GM23338 (cell line): ENCODE measurements at regions not wholly inside any gene's neighbourhood (a gene's known extent, or its start where the extent isn't known, plus 50 kb on each side); places are given as distances from the start of the nearest gene placed in this dataset.

Source experiments
- ATAC-seq: fragments of 200-7000 bp; cut with Tn5 transposase; 3 replicates; pipeline ENCODE4 v1.9.1; 2020
- DNase-seq: peaks from one replicate; pipeline ENCODE4 v3.0.0-alpha.2; 2015; ENCODE audit warnings: low spot score
- H2AFZ ChIP-seq: fragments of 200-600 bp; sonication (generic); 2 replicates; pipeline ENCODE4 v1.8.0; 2016; ENCODE audit warnings: antibody characterized with exemption, mild to moderate bottlenecking, moderate library complexity
- H3F3A ChIP-seq: fragments of 200-600 bp; sonication (generic); replicated peaks from 2 replicates; pipeline ENCODE4 v1.8.0; 2017; ENCODE audit warnings: antibody characterized with exemption, mixed run types, low read depth
- H3K27ac ChIP-seq: fragments of 200-600 bp; sonication (generic); 2 replicates; pipeline ENCODE4 v1.6.1; 2016; ENCODE audit warnings: low read depth
- H3K27me3 ChIP-seq: fragments of 200-600 bp; sonication (generic); 2 replicates; pipeline ENCODE4 v1.8.0; 2016; ENCODE audit warnings: mild to moderate bottlenecking, mixed run types, moderate library complexity; ENCODE audit not compliant: insufficient read depth
- H3K36me3 ChIP-seq: fragments of 200-600 bp; sonication (generic); 2 replicates; pipeline ENCODE4 v1.8.0; 2016; ENCODE audit warnings: mild to moderate bottlenecking; ENCODE audit not compliant: insufficient read depth
- H3K4me1 ChIP-seq: fragments of 200-600 bp; sonication (generic); 2 replicates; pipeline ENCODE4 v1.8.0; 2016; ENCODE audit warnings: mild to moderate bottlenecking, moderate library complexity; ENCODE audit not compliant: insufficient read depth
- H3K4me2 ChIP-seq: fragments of 200-600 bp; sonication (generic); 2 replicates; pipeline ENCODE4 v1.7.1; 2017; ENCODE audit warnings: mixed run types
- H3K4me3 ChIP-seq: fragments of 200-600 bp; sonication (generic); 2 replicates; pipeline ENCODE4 v1.6.1; 2016; ENCODE audit warnings: mixed run types
- H3K79me2 ChIP-seq: fragments of 200-600 bp; sonication (generic); replicated peaks from 2 replicates; pipeline ENCODE4 v1.8.0; 2017; ENCODE audit warnings: mild to moderate bottlenecking; ENCODE audit not compliant: insufficient read depth
- H3K9me2 ChIP-seq: fragments of 200-600 bp; sonication (generic); 2 replicates; pipeline ENCODE4 v1.8.0; 2017; ENCODE audit not compliant: insufficient read depth
- H4K20me1 ChIP-seq: fragments of 200-600 bp; sonication (generic); replicated peaks from 2 replicates; pipeline ENCODE4 v1.8.0; 2017; ENCODE audit warnings: mild to moderate bottlenecking; ENCODE audit not compliant: insufficient read depth
- H3K27ac Mint-ChIP-seq: 2 replicates; pipeline ENCODE4 v1.8.0; 2020; ENCODE audit warnings: inconsistent platforms, mild to moderate bottlenecking, moderate library complexity, mixed read lengths
- H3K27me3 Mint-ChIP-seq: 3 replicates; pipeline ENCODE4 v1.8.0; 2022; ENCODE audit warnings: low read depth, mild to moderate bottlenecking, moderate library complexity, mixed read lengths, inconsistent platforms; ENCODE audit not compliant: insufficient read depth, poor library complexity
- H3K36me3 Mint-ChIP-seq: 3 replicates; pipeline ENCODE4 v1.8.0; 2021; ENCODE audit warnings: low read depth, mild to moderate bottlenecking, inconsistent platforms, moderate library complexity, mixed read lengths
- H3K4me1 Mint-ChIP-seq: 3 replicates; pipeline ENCODE4 v1.8.0; 2020; ENCODE audit warnings: mild to moderate bottlenecking, inconsistent platforms, mixed read lengths
- H3K4me3 Mint-ChIP-seq: 3 replicates; pipeline ENCODE4 v1.8.0; 2021; ENCODE audit warnings: moderate library complexity, mild to moderate bottlenecking, inconsistent platforms, mixed read lengths
- H3K9me3 Mint-ChIP-seq: 3 replicates; pipeline ENCODE4 v1.8.0; 2020; ENCODE audit warnings: moderate library complexity, mild to moderate bottlenecking, inconsistent platforms, mixed read lengths
- CREB1 ChIP-seq: fragments of 250-450 bp; sonication (Bioruptor Pico); IDR thresholded peaks from 2 replicates; pipeline ENCODE4 v1.5.0; 2020; ENCODE audit warnings: low read depth, mild to moderate bottlenecking, moderate library complexity
- EZH2 ChIP-seq: fragments of 200-600 bp; sonication (generic); IDR thresholded peaks from one replicate; pipeline ENCODE4 v1.8.0; 2017; ENCODE audit warnings: antibody characterized with exemption, mild to moderate bottlenecking, low read depth; ENCODE audit not compliant: unreplicated experiment
- EZH2phosphoT487 ChIP-seq: fragments of 200-600 bp; sonication (generic); IDR thresholded peaks from one replicate; pipeline ENCODE4 v1.8.1; 2018; ENCODE audit warnings: antibody characterized with exemption; ENCODE audit not compliant: unreplicated experiment
- JUNB ChIP-seq: IDR thresholded peaks from one replicate; pipeline ENCODE4 v1.6.1; 2016; ENCODE audit warnings: antibody characterized with exemption; ENCODE audit not compliant: unreplicated experiment
- NANOG ChIP-seq: IDR thresholded peaks from 2 replicates; pipeline ENCODE4 v1.6.1; 2016; ENCODE audit warnings: antibody characterized with exemption, borderline replicate concordance
- ZNF114 ChIP-seq: fragments of 250-450 bp; sonication (Bioruptor Pico); IDR thresholded peaks from 2 replicates; pipeline ENCODE4 v1.5.0; 2020; ENCODE audit warnings: mild to moderate bottlenecking, moderate library complexity
- ZNF331 ChIP-seq: fragments of 250-450 bp; sonication (Bioruptor Pico); IDR thresholded peaks from 2 replicates; pipeline ENCODE4 v1.5.0; 2020; ENCODE audit warnings: low read depth, mild to moderate bottlenecking, moderate library complexity
- TF ChIP-seq, protein P1 (sequence below): fragments of 250-450 bp; sonication (Bioruptor Pico); IDR thresholded peaks from 2 replicates; pipeline ENCODE4 v1.5.0; 2020; ENCODE audit warnings: mild to moderate bottlenecking, moderate library complexity
- TF ChIP-seq, protein P2 (sequence below): IDR thresholded peaks from 2 replicates; pipeline ENCODE4 v1.6.1; 2016; ENCODE audit warnings: antibody characterized with exemption
- TF ChIP-seq, protein P3 (sequence below), 2 experiments: fragments of 200-600 bp in 1 of 2; sonication (generic) in 1 of 2; conservative IDR thresholded peaks; 2 replicates each; pipeline versions ENCODE4 v1.5.1 to v1.6.1; 2016 to 2017; ENCODE audit warnings: antibody characterized with exemption in 2 of 2, low read depth in 2 of 2, mild to moderate bottlenecking in 2 of 2, moderate library complexity in 1 of 2

DNA sequence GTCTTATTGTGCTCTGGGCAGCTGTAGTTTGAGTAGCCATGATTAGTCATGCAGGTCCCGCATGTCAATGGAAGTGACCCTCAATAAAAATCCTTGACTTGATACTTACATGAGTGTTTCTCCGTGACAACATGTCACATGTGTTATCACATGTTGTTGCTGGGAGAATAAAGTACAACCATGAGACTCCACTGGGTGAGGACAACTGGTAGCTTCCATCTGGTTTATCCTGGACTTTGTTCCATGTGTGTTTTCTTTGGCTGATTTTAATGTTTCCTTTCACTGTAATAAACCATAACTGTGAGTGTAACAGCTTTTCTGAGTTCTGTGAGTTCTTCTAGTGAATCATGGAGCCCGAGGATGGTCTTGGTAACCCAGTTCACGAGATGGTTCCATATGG lies 63.1 kb upstream of the NDN start:
- Histone ChIP-seq H2AFZ (no peak overlapping the region), H3K4me3 (no peak overlapping the region), H3K27ac (no peak overlapping the region), H3F3A (no peaks in the 10 kb centered on the region), H3K79me2 (no peaks in the 10 kb centered on the region), H3K27me3 (no peaks in the 10 kb centered on the region), H4K20me1 (no peaks in the 10 kb centered on the region), H3K36me3 (no peaks in the 10 kb centered on the region), H3K4me1 (no peaks in the 10 kb centered on the region), H3K4me2 (no peak overlapping the region), H3K9me2 (no peaks in the 10 kb centered on the region)
- Mint-ChIP-seq H3K27ac (no peak overlapping the region), H3K4me3 (no peak overlapping the region), H3K36me3 (peaks cover 14% of the 10 kb centered on the region; the same call in 2 of the 3 replicates), H3K4me1 (no peaks in the 10 kb centered on the region), H3K27me3 (no peaks in the 10 kb centered on the region), H3K9me3 (peaks cover 80% of the 10 kb centered on the region)
- no peak for DNase-seq
- TF ChIP-seq EZH2phosphoT487: no peak
- TF ChIP-seq, protein P1, sequence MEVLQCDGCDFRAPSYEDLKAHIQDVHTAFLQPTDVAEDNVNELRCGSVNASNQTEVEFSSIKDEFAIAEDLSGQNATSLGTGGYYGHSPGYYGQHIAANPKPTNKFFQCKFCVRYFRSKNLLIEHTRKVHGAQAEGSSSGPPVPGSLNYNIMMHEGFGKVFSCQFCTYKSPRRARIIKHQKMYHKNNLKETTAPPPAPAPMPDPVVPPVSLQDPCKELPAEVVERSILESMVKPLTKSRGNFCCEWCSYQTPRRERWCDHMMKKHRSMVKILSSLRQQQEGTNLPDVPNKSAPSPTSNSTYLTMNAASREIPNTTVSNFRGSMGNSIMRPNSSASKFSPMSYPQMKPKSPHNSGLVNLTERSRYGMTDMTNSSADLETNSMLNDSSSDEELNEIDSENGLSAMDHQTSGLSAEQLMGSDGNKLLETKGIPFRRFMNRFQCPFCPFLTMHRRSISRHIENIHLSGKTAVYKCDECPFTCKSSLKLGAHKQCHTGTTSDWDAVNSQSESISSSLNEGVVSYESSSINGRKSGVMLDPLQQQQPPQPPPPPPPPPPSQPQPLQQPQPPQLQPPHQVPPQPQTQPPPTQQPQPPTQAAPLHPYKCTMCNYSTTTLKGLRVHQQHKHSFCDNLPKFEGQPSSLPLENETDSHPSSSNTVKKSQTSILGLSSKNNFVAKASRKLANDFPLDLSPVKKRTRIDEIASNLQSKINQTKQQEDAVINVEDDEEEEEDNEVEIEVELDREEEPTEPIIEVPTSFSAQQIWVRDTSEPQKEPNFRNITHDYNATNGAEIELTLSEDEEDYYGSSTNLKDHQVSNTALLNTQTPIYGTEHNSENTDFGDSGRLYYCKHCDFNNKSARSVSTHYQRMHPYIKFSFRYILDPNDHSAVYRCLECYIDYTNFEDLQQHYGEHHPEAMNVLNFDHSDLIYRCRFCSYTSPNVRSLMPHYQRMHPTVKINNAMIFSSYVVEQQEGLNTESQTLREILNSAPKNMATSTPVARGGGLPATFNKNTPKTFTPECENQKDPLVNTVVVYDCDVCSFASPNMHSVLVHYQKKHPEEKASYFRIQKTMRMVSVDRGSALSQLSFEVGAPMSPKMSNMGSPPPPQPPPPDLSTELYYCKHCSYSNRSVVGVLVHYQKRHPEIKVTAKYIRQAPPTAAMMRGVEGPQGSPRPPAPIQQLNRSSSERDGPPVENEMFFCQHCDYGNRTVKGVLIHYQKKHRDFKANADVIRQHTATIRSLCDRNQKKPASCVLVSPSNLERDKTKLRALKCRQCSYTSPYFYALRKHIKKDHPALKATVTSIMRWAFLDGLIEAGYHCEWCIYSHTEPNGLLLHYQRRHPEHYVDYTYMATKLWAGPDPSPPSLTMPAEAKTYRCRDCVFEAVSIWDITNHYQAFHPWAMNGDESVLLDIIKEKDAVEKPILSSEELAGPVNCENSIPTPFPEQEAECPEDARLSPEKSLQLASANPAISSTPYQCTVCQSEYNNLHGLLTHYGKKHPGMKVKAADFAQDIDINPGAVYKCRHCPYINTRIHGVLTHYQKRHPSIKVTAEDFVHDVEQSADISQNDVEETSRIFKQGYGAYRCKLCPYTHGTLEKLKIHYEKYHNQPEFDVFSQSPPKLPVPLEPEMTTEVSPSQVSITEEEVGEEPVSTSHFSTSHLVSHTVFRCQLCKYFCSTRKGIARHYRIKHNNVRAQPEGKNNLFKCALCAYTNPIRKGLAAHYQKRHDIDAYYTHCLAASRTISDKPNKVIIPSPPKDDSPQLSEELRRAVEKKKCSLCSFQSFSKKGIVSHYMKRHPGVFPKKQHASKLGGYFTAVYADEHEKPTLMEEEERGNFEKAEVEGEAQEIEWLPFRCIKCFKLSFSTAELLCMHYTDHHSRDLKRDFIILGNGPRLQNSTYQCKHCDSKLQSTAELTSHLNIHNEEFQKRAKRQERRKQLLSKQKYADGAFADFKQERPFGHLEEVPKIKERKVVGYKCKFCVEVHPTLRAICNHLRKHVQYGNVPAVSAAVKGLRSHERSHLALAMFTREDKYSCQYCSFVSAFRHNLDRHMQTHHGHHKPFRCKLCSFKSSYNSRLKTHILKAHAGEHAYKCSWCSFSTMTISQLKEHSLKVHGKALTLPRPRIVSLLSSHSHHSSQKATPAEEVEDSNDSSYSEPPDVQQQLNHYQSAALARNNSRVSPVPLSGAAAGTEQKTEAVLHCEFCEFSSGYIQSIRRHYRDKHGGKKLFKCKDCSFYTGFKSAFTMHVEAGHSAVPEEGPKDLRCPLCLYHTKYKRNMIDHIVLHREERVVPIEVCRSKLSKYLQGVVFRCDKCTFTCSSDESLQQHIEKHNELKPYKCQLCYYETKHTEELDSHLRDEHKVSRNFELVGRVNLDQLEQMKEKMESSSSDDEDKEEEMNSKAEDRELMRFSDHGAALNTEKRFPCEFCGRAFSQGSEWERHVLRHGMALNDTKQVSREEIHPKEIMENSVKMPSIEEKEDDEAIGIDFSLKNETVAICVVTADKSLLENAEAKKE (CRISPR knock-in tag): no peak
- no peak for TF ChIP-seq CREB1
- TF ChIP-seq NANOG: no peak
- no peak for ATAC-seq

DNA sequence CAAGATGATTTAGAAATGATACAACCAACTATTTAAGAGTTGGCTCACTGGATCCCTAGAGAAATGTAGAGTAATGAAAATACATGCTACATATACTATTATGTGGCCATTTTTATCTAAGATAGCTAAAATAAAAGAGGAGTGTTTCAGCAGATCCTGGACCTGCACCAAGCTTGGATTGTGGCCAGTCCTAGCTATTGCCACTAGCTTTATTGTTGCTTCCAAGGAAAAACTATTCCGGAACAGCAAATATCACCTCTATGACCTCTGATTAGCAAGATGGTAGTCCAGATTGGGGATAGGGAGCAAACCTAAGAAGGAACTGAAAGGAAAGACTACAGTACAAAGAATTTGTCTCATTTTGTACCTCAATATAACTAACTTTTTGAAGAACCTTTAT lies 63.7 kb upstream of the NDN start:
- H3K27me3 Mint-ChIP-seq: no peaks in the 10 kb centered on the region

More for the DNA sequence above, 63.7 kb upstream of the NDN start:
- TF ChIP-seq ZNF331 (CRISPR knock-in tag) (no peak), EZH2phosphoT487 (no peak), JUNB (no peak), ZNF114 (CRISPR knock-in tag) (no peak), CREB1 (no peak), EZH2 (no peak), NANOG (no peak)
- TF ChIP-seq, protein P2, sequence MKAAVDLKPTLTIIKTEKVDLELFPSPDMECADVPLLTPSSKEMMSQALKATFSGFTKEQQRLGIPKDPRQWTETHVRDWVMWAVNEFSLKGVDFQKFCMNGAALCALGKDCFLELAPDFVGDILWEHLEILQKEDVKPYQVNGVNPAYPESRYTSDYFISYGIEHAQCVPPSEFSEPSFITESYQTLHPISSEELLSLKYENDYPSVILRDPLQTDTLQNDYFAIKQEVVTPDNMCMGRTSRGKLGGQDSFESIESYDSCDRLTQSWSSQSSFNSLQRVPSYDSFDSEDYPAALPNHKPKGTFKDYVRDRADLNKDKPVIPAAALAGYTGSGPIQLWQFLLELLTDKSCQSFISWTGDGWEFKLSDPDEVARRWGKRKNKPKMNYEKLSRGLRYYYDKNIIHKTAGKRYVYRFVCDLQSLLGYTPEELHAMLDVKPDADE: no peak
- TF ChIP-seq, protein P3, sequence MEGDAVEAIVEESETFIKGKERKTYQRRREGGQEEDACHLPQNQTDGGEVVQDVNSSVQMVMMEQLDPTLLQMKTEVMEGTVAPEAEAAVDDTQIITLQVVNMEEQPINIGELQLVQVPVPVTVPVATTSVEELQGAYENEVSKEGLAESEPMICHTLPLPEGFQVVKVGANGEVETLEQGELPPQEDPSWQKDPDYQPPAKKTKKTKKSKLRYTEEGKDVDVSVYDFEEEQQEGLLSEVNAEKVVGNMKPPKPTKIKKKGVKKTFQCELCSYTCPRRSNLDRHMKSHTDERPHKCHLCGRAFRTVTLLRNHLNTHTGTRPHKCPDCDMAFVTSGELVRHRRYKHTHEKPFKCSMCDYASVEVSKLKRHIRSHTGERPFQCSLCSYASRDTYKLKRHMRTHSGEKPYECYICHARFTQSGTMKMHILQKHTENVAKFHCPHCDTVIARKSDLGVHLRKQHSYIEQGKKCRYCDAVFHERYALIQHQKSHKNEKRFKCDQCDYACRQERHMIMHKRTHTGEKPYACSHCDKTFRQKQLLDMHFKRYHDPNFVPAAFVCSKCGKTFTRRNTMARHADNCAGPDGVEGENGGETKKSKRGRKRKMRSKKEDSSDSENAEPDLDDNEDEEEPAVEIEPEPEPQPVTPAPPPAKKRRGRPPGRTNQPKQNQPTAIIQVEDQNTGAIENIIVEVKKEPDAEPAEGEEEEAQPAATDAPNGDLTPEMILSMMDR (conservative IDR thresholded peaks at IDR 0.05; ENCODE audit: low read depth in 2 of 2): no peak
- no peaks in the 10 kb centered on the region for H3K36me3 ChIP-seq
- no peaks in the 10 kb centered on the region for H3K4me1 ChIP-seq
- no peak overlapping the region for H2AFZ ChIP-seq
- no peaks in the 10 kb centered on the region for H3K9me2 ChIP-seq
- peaks cover 81% of the 10 kb centered on the region for H3K9me3 Mint-ChIP-seq
- peaks cover 16% of the 10 kb centered on the region; the same call in 2 of the 3 replicates for H3K36me3 Mint-ChIP-seq
- no peak overlapping the region for H3K27ac Mint-ChIP-seq
- no peak overlapping the region for H3K27ac ChIP-seq
- H3K27me3 ChIP-seq: no peaks in the 10 kb centered on the region
- H3K4me3 ChIP-seq: no peak overlapping the region
- H3K4me2 ChIP-seq: no peak overlapping the region
- H4K20me1 ChIP-seq: no peaks in the 10 kb centered on the region
- no peak overlapping the region for H3K4me3 Mint-ChIP-seq
- H3K79me2 ChIP-seq: no peaks in the 10 kb centered on the region
- DNase-seq (no peak), ATAC-seq (no peak)
- no peaks in the 10 kb centered on the region for H3K4me1 Mint-ChIP-seq
- no peaks in the 10 kb centered on the region for H3F3A ChIP-seq
